Neural progenitor cell (in vitro differentiated cells): ENCODE measurements at regions not wholly inside any gene's neighbourhood (a gene's known extent, or its start where the extent isn't known, plus 50 kb on each side); places are given as distances from the start of the nearest gene placed in this dataset.

ENCODE experiments used
- EZH2 ChIP-seq: fragments of 200-600 bp; sonication (generic); IDR thresholded peaks from 2 replicates; pipeline ENCODE4 v1.6.1; 2017; ENCODE audit warnings: antibody characterized with exemption, mild to moderate bottlenecking, moderate library complexity
- TF ChIP-seq, protein P1 (sequence below): fragments of 200-600 bp; sonication (generic); IDR thresholded peaks from 2 replicates; pipeline ENCODE4 v1.5.1; 2017; ENCODE audit warnings: antibody characterized with exemption, mild to moderate bottlenecking

DNA sequence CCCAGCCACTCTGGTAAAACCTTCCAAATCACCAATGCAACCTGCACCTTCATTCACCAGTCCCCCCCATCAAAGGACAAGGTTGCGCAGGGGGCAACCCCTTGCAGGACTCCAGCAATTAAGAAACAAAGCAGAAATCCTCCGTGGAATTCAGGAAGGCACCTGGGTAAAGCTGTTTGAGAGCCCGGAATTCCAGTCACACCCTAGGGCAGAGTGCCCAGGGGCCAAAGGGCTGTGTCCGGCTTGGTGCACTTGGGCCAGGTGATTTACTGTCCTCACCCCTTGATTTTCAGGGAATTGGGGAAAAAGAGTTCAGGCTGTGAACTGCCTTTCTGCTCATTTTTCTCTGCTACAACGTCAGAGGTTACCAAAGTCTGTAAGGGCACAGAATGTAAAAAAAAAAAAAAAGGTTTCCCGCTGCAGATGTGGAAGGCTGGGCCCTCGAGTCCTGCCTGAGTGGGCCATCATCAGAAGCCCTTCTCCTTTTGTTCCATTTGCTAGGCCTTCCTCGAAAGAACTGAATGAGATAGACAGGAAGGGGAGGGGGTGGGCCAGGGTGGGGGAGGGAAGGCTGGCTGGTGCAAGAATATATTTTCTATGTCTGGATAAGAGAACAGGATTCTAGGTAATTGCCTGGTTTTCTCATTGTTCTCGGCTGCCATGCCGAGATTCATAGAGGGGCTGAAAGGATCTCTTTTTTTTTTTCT lies 266.5 kb upstream of the PSMD7 start:
- TF ChIP-seq, protein P1, sequence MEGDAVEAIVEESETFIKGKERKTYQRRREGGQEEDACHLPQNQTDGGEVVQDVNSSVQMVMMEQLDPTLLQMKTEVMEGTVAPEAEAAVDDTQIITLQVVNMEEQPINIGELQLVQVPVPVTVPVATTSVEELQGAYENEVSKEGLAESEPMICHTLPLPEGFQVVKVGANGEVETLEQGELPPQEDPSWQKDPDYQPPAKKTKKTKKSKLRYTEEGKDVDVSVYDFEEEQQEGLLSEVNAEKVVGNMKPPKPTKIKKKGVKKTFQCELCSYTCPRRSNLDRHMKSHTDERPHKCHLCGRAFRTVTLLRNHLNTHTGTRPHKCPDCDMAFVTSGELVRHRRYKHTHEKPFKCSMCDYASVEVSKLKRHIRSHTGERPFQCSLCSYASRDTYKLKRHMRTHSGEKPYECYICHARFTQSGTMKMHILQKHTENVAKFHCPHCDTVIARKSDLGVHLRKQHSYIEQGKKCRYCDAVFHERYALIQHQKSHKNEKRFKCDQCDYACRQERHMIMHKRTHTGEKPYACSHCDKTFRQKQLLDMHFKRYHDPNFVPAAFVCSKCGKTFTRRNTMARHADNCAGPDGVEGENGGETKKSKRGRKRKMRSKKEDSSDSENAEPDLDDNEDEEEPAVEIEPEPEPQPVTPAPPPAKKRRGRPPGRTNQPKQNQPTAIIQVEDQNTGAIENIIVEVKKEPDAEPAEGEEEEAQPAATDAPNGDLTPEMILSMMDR: no peak
- TF ChIP-seq EZH2: no peak
